ENCODE measurements at regions not wholly inside any gene's neighbourhood (a gene's known extent, or its start where the extent isn't known, plus 50 kb on each side); places are given as distances from the start of the nearest gene placed in this dataset.

GRCh38 chr10:111996103-111996502 lies 187.5 kb downstream of the GPAM start:
- no peaks in the 10 kb centered on the region for H3K79me1 ChIP-seq (ENCODE audit: insufficient read depth, low read depth, low read length, poor library complexity, severe bottlenecking)
- H3K9me3 ChIP-seq (ENCODE audit: control insufficient read depth, low read depth, low read length), result no peaks in the 10 kb centered on the region
- no peak overlapping the region for H4K8ac ChIP-seq (replicated peaks; ENCODE audit: insufficient read length, low read depth, low read length)
- no peak for DNase-seq
- H3K4me1 Mint-ChIP-seq, result peaks cover 22% of the 10 kb centered on the region in 2 experiments
- H2BK120ac ChIP-seq (ENCODE audit: low read depth, low read length, poor library complexity, severe bottlenecking), result no peak overlapping the region
- H3K27me3 Mint-ChIP-seq (ENCODE audit: low read depth), result no peaks in the 10 kb centered on the region; the same call in none of the 2 replicates
- no peak overlapping the region for H3K4me2 ChIP-seq (ENCODE audit: insufficient read depth, insufficient read length, low read length)
- H3K36me3 Mint-ChIP-seq (ENCODE audit: insufficient read depth in 1 of 3, low read depth in 3 of 3), result no peaks in the 10 kb centered on the region
- H2AK5ac ChIP-seq (ENCODE audit: insufficient read length, low read length), result no peak overlapping the region
- no peak overlapping the region for H2BK20ac ChIP-seq (ENCODE audit: low read depth, low read length, poor library complexity, severe bottlenecking)
- H3K9me3 Mint-ChIP-seq, result no peaks in the 10 kb centered on the region; a peak in 2 of 5 replicates
- no peak overlapping the region for H2BK12ac ChIP-seq (ENCODE audit: insufficient read length, low read depth, low read length)
- H4K20me1 ChIP-seq (ENCODE audit: control insufficient read depth, insufficient read depth, insufficient read length), result no peaks in the 10 kb centered on the region
- no peak overlapping the region for H3K27ac ChIP-seq (ENCODE audit: insufficient read length, low read depth, low read length)
- H3K4me1 ChIP-seq (ENCODE audit: insufficient read depth, low read length), result peaks cover 6% of the 10 kb centered on the region; the same call in 1 of the 2 replicates
- TF ChIP-seq, protein P1, sequence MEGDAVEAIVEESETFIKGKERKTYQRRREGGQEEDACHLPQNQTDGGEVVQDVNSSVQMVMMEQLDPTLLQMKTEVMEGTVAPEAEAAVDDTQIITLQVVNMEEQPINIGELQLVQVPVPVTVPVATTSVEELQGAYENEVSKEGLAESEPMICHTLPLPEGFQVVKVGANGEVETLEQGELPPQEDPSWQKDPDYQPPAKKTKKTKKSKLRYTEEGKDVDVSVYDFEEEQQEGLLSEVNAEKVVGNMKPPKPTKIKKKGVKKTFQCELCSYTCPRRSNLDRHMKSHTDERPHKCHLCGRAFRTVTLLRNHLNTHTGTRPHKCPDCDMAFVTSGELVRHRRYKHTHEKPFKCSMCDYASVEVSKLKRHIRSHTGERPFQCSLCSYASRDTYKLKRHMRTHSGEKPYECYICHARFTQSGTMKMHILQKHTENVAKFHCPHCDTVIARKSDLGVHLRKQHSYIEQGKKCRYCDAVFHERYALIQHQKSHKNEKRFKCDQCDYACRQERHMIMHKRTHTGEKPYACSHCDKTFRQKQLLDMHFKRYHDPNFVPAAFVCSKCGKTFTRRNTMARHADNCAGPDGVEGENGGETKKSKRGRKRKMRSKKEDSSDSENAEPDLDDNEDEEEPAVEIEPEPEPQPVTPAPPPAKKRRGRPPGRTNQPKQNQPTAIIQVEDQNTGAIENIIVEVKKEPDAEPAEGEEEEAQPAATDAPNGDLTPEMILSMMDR (conservative IDR thresholded peaks at IDR 0.05), result no peak
- H2AFZ ChIP-seq (ENCODE audit: low read length), result no peak overlapping the region
- H2BK15ac ChIP-seq (ENCODE audit: low read depth, low read length), result no peak overlapping the region
- no peak overlapping the region for H4K5ac ChIP-seq (ENCODE audit: insufficient read length, low read depth, low read length)
- H3T11ph ChIP-seq (ENCODE audit: low read length), result no peak overlapping the region
- no peak overlapping the region for H2BK5ac ChIP-seq (ENCODE audit: insufficient read length, low read length)
- H3K4ac ChIP-seq (ENCODE audit: low read depth, low read length), result no peak overlapping the region
- no peak overlapping the region for H3K18ac ChIP-seq (ENCODE audit: insufficient read length, low read depth, low read length)
- no peak overlapping the region for H3K9ac ChIP-seq (ENCODE audit: extremely low read depth, insufficient read length, low read length)
- H3K56ac ChIP-seq (ENCODE audit: insufficient read length, low read depth, low read length), result no peak overlapping the region
- no peaks in the 10 kb centered on the region for H3K27me3 ChIP-seq (ENCODE audit: insufficient read depth, low read length)
- no CpG with 5 or more reads among the region's 2 CpGs for WGBS (ENCODE audit: extremely low coverage, insufficient read length, low lambda C conversion rate)
- H3K4me3 Mint-ChIP-seq, result no peak overlapping the region
- no peak overlapping the region for H3K23ac ChIP-seq (ENCODE audit: insufficient read length, low read depth, low read length)
- no peaks in the 10 kb centered on the region for H3K79me2 ChIP-seq (ENCODE audit: insufficient read depth, low read length)
- H3K27ac Mint-ChIP-seq, result no peak overlapping the region
- H3K23me2 ChIP-seq (ENCODE audit: insufficient read length, low read depth, low read length, poor library complexity, severe bottlenecking), result no peaks in the 10 kb centered on the region
- no peak overlapping the region for H3K14ac ChIP-seq (ENCODE audit: insufficient read depth, low read length)
- no peak overlapping the region for H4K91ac ChIP-seq (ENCODE audit: insufficient read length, low read depth, low read length)
